Sigmoid colon (tissue), 4 donors: ENCODE measurements at regions not wholly inside any gene's neighbourhood (a gene's known extent, or its start where the extent isn't known, plus 50 kb on each side); places are given as distances from the start of the nearest gene placed in this dataset.

Experiments
- EP300 ChIP-seq, 4 donors: sonication (generic); formaldehyde crosslinking; IDR thresholded peaks; one replicate each; pipeline ENCODE4 v1.6.1; 2017; ENCODE audit warnings: antibody characterized with exemption in 4 of 4
- TF ChIP-seq, protein P1 (sequence below), 4 experiments: fragments of 450-650 bp in 3 of 4; fragments of 200-600 bp in 1 of 4; IDR thresholded peaks; one replicate each; pipeline ENCODE4 v1.5.1; 2016 to 2019; ENCODE audit warnings: antibody characterized with exemption in 4 of 4, mild to moderate bottlenecking in 3 of 4, moderate library complexity in 2 of 4

DNA sequence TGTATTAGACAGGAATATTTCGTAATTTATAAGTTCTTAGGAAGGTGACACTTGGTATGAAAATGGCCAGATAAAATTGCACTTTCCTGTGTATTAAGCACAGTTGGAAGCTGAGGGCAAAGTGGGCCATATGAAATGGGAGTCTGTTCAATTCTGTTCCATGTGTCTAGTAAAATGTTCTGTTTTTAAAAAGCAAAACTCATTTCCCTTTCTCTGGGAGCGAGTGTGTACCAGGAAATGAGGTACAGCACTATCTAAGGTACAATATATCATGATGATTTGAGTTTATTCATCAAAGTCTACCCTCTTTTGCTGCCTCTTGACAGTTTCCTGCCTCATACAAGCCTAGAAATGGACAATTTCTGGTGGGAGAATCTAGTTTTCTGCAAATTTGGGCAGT is 51.2 kb upstream of the KCNN2 start:
- TF ChIP-seq, protein P1, sequence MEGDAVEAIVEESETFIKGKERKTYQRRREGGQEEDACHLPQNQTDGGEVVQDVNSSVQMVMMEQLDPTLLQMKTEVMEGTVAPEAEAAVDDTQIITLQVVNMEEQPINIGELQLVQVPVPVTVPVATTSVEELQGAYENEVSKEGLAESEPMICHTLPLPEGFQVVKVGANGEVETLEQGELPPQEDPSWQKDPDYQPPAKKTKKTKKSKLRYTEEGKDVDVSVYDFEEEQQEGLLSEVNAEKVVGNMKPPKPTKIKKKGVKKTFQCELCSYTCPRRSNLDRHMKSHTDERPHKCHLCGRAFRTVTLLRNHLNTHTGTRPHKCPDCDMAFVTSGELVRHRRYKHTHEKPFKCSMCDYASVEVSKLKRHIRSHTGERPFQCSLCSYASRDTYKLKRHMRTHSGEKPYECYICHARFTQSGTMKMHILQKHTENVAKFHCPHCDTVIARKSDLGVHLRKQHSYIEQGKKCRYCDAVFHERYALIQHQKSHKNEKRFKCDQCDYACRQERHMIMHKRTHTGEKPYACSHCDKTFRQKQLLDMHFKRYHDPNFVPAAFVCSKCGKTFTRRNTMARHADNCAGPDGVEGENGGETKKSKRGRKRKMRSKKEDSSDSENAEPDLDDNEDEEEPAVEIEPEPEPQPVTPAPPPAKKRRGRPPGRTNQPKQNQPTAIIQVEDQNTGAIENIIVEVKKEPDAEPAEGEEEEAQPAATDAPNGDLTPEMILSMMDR (IDR thresholded peaks at IDR 0.05): no peak
- TF ChIP-seq EP300 (IDR thresholded peaks at IDR 0.05): no peak
